Heart left ventricle (tissue), 16 donors: ENCODE measurements at regions not wholly inside any gene's neighbourhood (a gene's known extent, or its start where the extent isn't known, plus 50 kb on each side); places are given as distances from the start of the nearest gene placed in this dataset.

Experiments
- ATAC-seq, 4 donors: fragments of 200-7000 bp; cut with Tn5 transposase; one replicate each; pipeline ENCODE4 v1.9.1; 2020 to 2022; ENCODE audit warnings: moderate library complexity in 4 of 4, mild to moderate bottlenecking in 3 of 4, moderate number of reproducible peaks in 1 of 4
- DNase-seq, 5 donors: peaks; one replicate each; pipeline ENCODE4 v3.0.0-alpha.2; 2020
- H3K27ac ChIP-seq, 12 donors: fragments of 200-600 bp; sonication (generic) in 4 of 12; one replicate each; pipeline versions ENCODE4 v1.5.0 to v1.8.0; 2016 to 2022; ENCODE audit warnings: mild to moderate bottlenecking in 2 of 12
- H3K27me3 ChIP-seq, 9 donors: fragments of 200-600 bp; sonication (generic) in 2 of 9; one replicate each; pipeline versions ENCODE4 v1.5.1 to v1.8.0; 2016 to 2022; ENCODE audit warnings: mild to moderate bottlenecking in 3 of 9
- H3K36me3 ChIP-seq, 9 donors: fragments of 200-600 bp; sonication (generic) in 2 of 9; one replicate each; pipeline versions ENCODE4 v1.5.0 to v1.8.0; 2018 to 2022; ENCODE audit warnings: mild to moderate bottlenecking in 2 of 9
- H3K4me1 ChIP-seq, 12 donors: fragments of 200-600 bp; sonication (generic) in 4 of 12; one replicate each; pipeline versions ENCODE4 v1.5.0 to v1.8.0; 2016 to 2022; ENCODE audit warnings: mild to moderate bottlenecking in 3 of 12
- H3K4me3 ChIP-seq, 12 donors: fragments of 200-600 bp; sonication (generic) in 4 of 12; one replicate each; pipeline versions ENCODE4 v1.5.0 to v1.8.0; 2017 to 2022; ENCODE audit warnings: mild to moderate bottlenecking in 9 of 12, moderate library complexity in 4 of 12
- H3K9me3 ChIP-seq, 12 donors: fragments of 200-600 bp; sonication (generic) in 4 of 12; one replicate each; pipeline versions ENCODE4 v1.5.0 to v1.8.0; 2016 to 2022; ENCODE audit warnings: mild to moderate bottlenecking in 1 of 12
- CTCF ChIP-seq, 12 donors: fragments of 200-600 bp; sonication (generic) in 4 of 12; IDR thresholded peaks; one replicate each; pipeline versions ENCODE4 v1.5.0 to v1.8.0; 2018 to 2022; ENCODE audit warnings: antibody characterized with exemption in 12 of 12, mild to moderate bottlenecking in 5 of 12
- POLR2A ChIP-seq, 2 donors: fragments of 450-650 bp; IDR thresholded peaks; one replicate each; pipeline ENCODE4 v1.6.1; 2017; ENCODE audit warnings: antibody characterized with exemption in 2 of 2, mild to moderate bottlenecking in 2 of 2, moderate library complexity in 2 of 2
- WGBS, 4 donors: extraction: QIAGEN DNeasy Blood & Tissue Kit in 2 of 4; methylation state at CpG; one replicate each; pipeline versions ENCODE4 v1.1.5 to v1.1.7; 2013 to 2018; 5-methylcytosine and 5-hydroxymethylcytosine counted together
- intact Hi-C, 10 donors: fragments of 100-400 bp; cut with DNase I; formaldehyde crosslinking; loops; one replicate each; pipeline versions ENCODE4 v1.11.1 to v1.14.2; 2022
- donor health status: ischemic (EF 13 %, LVEDD 7.1; RV severe dilation, severe dysfunction).
- donor health status: healthy with polysubstance abuse.
- donor health status: DM: no; HTN: yes; CAD: no.
- donor health status: DM: no; HTN: no; CAD: no.
- donor health status: ischemic (EF 25% LVEDD 6.9; RV normal size, moderate dysfunction).
- donor health status: ischemic (EF 25% LVEDD 5.7; RV mildly dilated, moderate dysfunction).
- donor health status: healthy.
- donor health status: DM: yes; HTN: yes; CAD: no.
- donor health status: ischemic (EF 35%, LVEDD 5.7; RV mildly dilated, moderate dysfunction).
- donor health status: nonischemic (EF 11% LVEDD 7.7; RV severe dilation, severe dysfunction).
- donor health status: DM: yes; HTN: yes; CAD: no.
- donor health status: PGD.
- donor health status: ischemic (EF 29% LVEDD 5.4; RV normal size, mild dysfunction).
- donor health status: nonischemic (EF 23%, LVEDD 6.1; RV moderate dilation, normal function).

GRCh38 chr1:232568906-232569553, 60.9 kb downstream of the SIPA1L2 start:
- no peak for ATAC-seq
- peaks cover 0 to 73% (median 31%) of the 10 kb centered on the region in 12 donors for H3K4me1 ChIP-seq
- no peaks in the 10 kb centered on the region for H3K9me3 ChIP-seq
- H3K27me3 ChIP-seq: no peaks in the 10 kb centered on the region
- 72 to 76% (median 74%) methylated on average over 9 of the region's 9 CpGs for WGBS, 4 donors
- H3K36me3 ChIP-seq: no peaks in the 10 kb centered on the region
- intact Hi-C loops: no loop called here
- H3K27ac ChIP-seq: peak overlapping the region in 8 of 12 donors; percentile 3 to 55 (median 32)
- no peak for DNase-seq
- no peak for TF ChIP-seq CTCF (IDR thresholded peaks at IDR 0.05)
- H3K4me3 ChIP-seq: no peak overlapping the region

GRCh38 chr1:232568331-232568852, 61.5 kb downstream of the SIPA1L2 start:
- H3K27ac ChIP-seq: no peak overlapping the region
- no peaks in the 10 kb centered on the region for H3K27me3 ChIP-seq
- 65 to 84% (median 72%) methylated on average over 2 of the region's 2 CpGs for WGBS, 4 donors
- H3K9me3 ChIP-seq: no peaks in the 10 kb centered on the region
- no peaks in the 10 kb centered on the region for H3K36me3 ChIP-seq
- H3K4me3 ChIP-seq: no peak overlapping the region
- no peak for ATAC-seq
- TF ChIP-seq CTCF (IDR thresholded peaks at IDR 0.05) (no peak), POLR2A (IDR thresholded peaks at IDR 0.05) (no peak)
- H3K4me1 ChIP-seq: peaks cover 0 to 70% (median 28%) of the 10 kb centered on the region in 12 donors
- intact Hi-C loops: no loop called here
- DNase-seq: peak in 1 of 5 donors; percentile 40

GRCh38 chr1:232566093-232566492, 63.8 kb downstream of the SIPA1L2 start:
- 34 to 81% (median 75%) methylated on average over 1 of the region's 1 CpG for WGBS, 4 donors
- H3K36me3 ChIP-seq: no peaks in the 10 kb centered on the region
- TF ChIP-seq CTCF (IDR thresholded peaks at IDR 0.05) (no peak), POLR2A (IDR thresholded peaks at IDR 0.05) (no peak)
- intact Hi-C loops: no loop called here
- no peak for DNase-seq
- ATAC-seq: no peak
- H3K4me1 ChIP-seq: peaks cover 5 to 83% (median 38%) of the 10 kb centered on the region in 12 donors
- no peak overlapping the region for H3K27ac ChIP-seq
- H3K27me3 ChIP-seq: no peaks in the 10 kb centered on the region
- no peak overlapping the region for H3K4me3 ChIP-seq
- no peaks in the 10 kb centered on the region for H3K9me3 ChIP-seq

GRCh38 chr1:232562855-232563510, 67.0 kb downstream of the SIPA1L2 start:
- peak; percentile 40 to 61 (median 59) for ATAC-seq
- intact Hi-C loops: loop anchor here in 1 of 10 donors (5.0 kb wide), 1 partner anchor 46 kb away; no protein-coding TSS in a partner anchor
- Histone ChIP-seq H3K36me3 (no peaks in the 10 kb centered on the region), H3K4me3 (no peak overlapping the region), H3K9me3 (no peaks in the 10 kb centered on the region), H3K27ac (peak overlapping the region in 1 of 12 donors; percentile 6), H3K4me1 (peaks cover 6 to 86% (median 40%) of the 10 kb centered on the region in 12 donors), H3K27me3 (no peaks in the 10 kb centered on the region)
- DNase-seq: no peak
- 72 to 93% (median 90%) methylated on average over 3 of the region's 3 CpGs for WGBS, 4 donors
- TF ChIP-seq CTCF (IDR thresholded peaks at IDR 0.05) (no peak), POLR2A (IDR thresholded peaks at IDR 0.05) (no peak)
